Mesothelial cell of epicardium (in vitro differentiated cells): ENCODE measurements at regions not wholly inside any gene's neighbourhood (a gene's known extent, or its start where the extent isn't known, plus 50 kb on each side); places are given as distances from the start of the nearest gene placed in this dataset.

Source experiments
- DNase-seq, 2 experiments: peaks; one replicate each; pipeline ENCODE4 v3.0.0; 2021; ENCODE audit warnings: low spot score in 2 of 2; ENCODE audit not compliant: unreplicated experiment in 2 of 2
- H3K27ac Mint-ChIP-seq: 2 replicates; pipeline ENCODE4 v1.8.0; 2021; ENCODE audit warnings: mixed read lengths
- H3K27me3 Mint-ChIP-seq: 2 replicates; pipeline ENCODE4 v1.8.0; 2021; ENCODE audit warnings: low read depth, mixed read lengths
- H3K36me3 Mint-ChIP-seq: 2 replicates; pipeline ENCODE4 v1.8.0; 2021; ENCODE audit warnings: mixed read lengths
- H3K4me1 Mint-ChIP-seq: 2 replicates; pipeline ENCODE4 v1.8.0; 2021; ENCODE audit warnings: mixed read lengths
- H3K4me3 Mint-ChIP-seq: 2 replicates; pipeline ENCODE4 v1.8.0; 2021; ENCODE audit warnings: mild to moderate bottlenecking, moderate library complexity, mixed read lengths
- H3K9me3 Mint-ChIP-seq: 2 replicates; pipeline ENCODE4 v1.8.0; 2021; ENCODE audit warnings: mixed read lengths
- CTCF ChIP-seq: fragments of 200-600 bp; sonication (generic); IDR thresholded peaks from one replicate; pipeline ENCODE4 v1.5.0; 2021; ENCODE audit warnings: antibody characterized with exemption; ENCODE audit not compliant: unreplicated experiment

GRCh38 chr1:55714230-55714629 is 499.1 kb upstream of the USP24 start:
- TF ChIP-seq CTCF, result no peak
- no peak overlapping the region for H3K27ac Mint-ChIP-seq
- H3K4me3 Mint-ChIP-seq, result no peak overlapping the region
- peaks cover 42% of the 10 kb centered on the region for H3K4me1 Mint-ChIP-seq
- no peaks in the 10 kb centered on the region for H3K9me3 Mint-ChIP-seq
- H3K27me3 Mint-ChIP-seq, result no peaks in the 10 kb centered on the region
- no peaks in the 10 kb centered on the region for H3K36me3 Mint-ChIP-seq
- no peak for DNase-seq

DNA sequence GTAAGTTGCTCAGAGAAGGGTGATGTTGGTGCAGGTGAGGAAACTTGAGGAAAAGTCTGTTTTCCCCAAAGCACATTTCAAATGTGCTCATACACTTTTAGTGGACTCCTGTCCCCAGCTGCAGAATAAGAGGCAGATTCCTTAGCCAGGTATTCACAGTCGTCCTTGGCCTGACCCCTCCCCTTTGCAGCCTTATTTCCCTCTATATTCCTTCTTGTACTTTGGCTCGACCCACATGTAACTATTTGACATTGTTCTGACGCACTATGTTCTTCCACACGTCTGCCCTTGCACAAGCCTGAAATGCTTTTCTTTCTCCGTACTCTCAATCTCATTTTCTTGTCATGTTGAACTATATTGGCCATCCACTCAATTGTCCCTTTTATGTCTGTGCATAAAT is 498.4 kb upstream of the USP24 start:
- Mint-ChIP-seq H3K4me3 (no peak overlapping the region), H3K4me1 (peaks cover 41% of the 10 kb centered on the region), H3K27me3 (no peaks in the 10 kb centered on the region), H3K36me3 (no peaks in the 10 kb centered on the region), H3K27ac (no peak overlapping the region), H3K9me3 (no peaks in the 10 kb centered on the region)
- TF ChIP-seq CTCF, result no peak
- no peak for DNase-seq

DNA sequence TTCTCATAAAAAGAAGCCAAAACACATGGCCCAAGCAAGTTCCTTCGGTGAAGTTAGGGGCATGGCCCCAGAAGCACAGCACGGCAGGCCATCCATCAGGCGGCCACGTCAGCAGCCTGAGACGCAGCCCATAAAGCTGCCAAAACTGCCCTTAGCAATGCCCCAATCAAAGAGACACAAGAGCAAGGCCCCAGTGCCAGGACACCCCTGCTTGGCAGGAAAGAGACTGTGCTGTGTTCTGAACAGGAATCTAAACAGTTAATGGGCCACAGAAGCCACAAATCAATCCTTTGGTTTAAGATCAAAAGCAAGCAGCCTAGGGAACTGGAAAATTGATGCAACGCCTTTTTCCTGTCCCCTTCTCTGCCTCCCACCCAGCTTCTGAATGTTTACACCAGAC is 497.0 kb upstream of the USP24 start:
- H3K27me3 Mint-ChIP-seq, result no peaks in the 10 kb centered on the region
- H3K36me3 Mint-ChIP-seq, result no peaks in the 10 kb centered on the region
- TF ChIP-seq CTCF, result no peak
- no peak overlapping the region for H3K4me3 Mint-ChIP-seq
- no peaks in the 10 kb centered on the region for H3K9me3 Mint-ChIP-seq
- H3K27ac Mint-ChIP-seq, result peak overlapping the region; percentile 37
- H3K4me1 Mint-ChIP-seq, result peaks cover 41% of the 10 kb centered on the region
- DNase-seq, result no peak

DNA sequence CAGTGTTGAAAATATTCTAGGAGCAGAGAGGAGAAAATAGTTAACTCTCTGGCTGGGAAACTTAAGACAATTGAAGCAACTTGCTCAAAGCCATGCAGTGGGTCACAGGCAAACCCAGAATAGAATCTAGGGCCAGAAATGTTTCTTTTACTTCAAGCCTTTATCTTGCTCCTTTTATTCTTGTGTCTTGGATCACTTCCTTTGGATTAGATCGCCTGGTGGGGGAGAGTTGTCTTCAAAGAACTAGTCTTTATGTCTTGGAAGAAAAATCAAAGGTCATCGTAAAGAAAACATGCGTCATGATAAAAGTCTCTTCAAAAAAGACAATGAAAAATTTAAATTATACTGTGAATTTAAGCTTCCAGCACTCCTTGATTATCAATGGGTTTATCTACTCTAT is 493.6 kb upstream of the USP24 start:
- no peaks in the 10 kb centered on the region for H3K36me3 Mint-ChIP-seq
- no peak for DNase-seq
- H3K27ac Mint-ChIP-seq, result peak overlapping the region; percentile 48
- no peaks in the 10 kb centered on the region for H3K27me3 Mint-ChIP-seq
- no peaks in the 10 kb centered on the region for H3K9me3 Mint-ChIP-seq
- H3K4me3 Mint-ChIP-seq, result no peak overlapping the region
- TF ChIP-seq CTCF, result no peak
- H3K4me1 Mint-ChIP-seq, result peaks cover 30% of the 10 kb centered on the region

GRCh38 chr1:55707846-55708245 is 492.7 kb upstream of the USP24 start:
- Mint-ChIP-seq H3K4me3 (no peak overlapping the region), H3K4me1 (peaks cover 29% of the 10 kb centered on the region), H3K9me3 (no peaks in the 10 kb centered on the region), H3K27me3 (no peaks in the 10 kb centered on the region), H3K36me3 (no peaks in the 10 kb centered on the region), H3K27ac (no peak overlapping the region)
- TF ChIP-seq CTCF, result no peak
- DNase-seq, result no peak

GRCh38 chr1:55707196-55707595 is 492.0 kb upstream of the USP24 start:
- no peak for TF ChIP-seq CTCF
- Mint-ChIP-seq H3K4me1 (peaks cover 22% of the 10 kb centered on the region), H3K4me3 (no peak overlapping the region), H3K36me3 (no peaks in the 10 kb centered on the region), H3K9me3 (no peaks in the 10 kb centered on the region), H3K27ac (no peak overlapping the region), H3K27me3 (no peaks in the 10 kb centered on the region)
- no peak for DNase-seq
